Loucy (cell line): ENCODE measurements at regions not wholly inside any gene's neighbourhood (a gene's known extent, or its start where the extent isn't known, plus 50 kb on each side); places are given as distances from the start of the nearest gene placed in this dataset.

Experiments
- H2AFZ ChIP-seq: fragments of 200-600 bp; sonication (generic); 2 replicates; pipeline ENCODE4 v1.6.0; 2016; ENCODE audit warnings: antibody characterized with exemption, mild to moderate bottlenecking, low read length, moderate library complexity
- H3F3A ChIP-seq: fragments of 200-600 bp; 2 replicates; pipeline ENCODE4 v1.6.0; 2016; ENCODE audit warnings: antibody characterized with exemption, low read depth, mild to moderate bottlenecking
- H3K27me3 ChIP-seq: fragments of 200-600 bp; sonication (generic); 2 replicates; pipeline ENCODE4 v1.6.1; 2014; ENCODE audit warnings: low read length, mild to moderate bottlenecking; ENCODE audit not compliant: insufficient read depth, poor library complexity, severe bottlenecking
- H3K36me3 ChIP-seq: fragments of 200-600 bp; sonication (generic); 2 replicates; pipeline ENCODE4 v1.6.1; 2016; ENCODE audit warnings: low read length; ENCODE audit not compliant: insufficient read depth
- H3K4me1 ChIP-seq: fragments of 200-600 bp; sonication (generic); 2 replicates; pipeline ENCODE4 v1.5.1; 2014; ENCODE audit warnings: low read length, mild to moderate bottlenecking; ENCODE audit not compliant: insufficient read depth, poor library complexity, severe bottlenecking
- H3K4me2 ChIP-seq: fragments of 200-600 bp; sonication (generic); 2 replicates; pipeline ENCODE4 v1.6.0; 2014; ENCODE audit warnings: antibody characterized with exemption, low read length, low read depth, mild to moderate bottlenecking; ENCODE audit not compliant: poor library complexity, severe bottlenecking
- H3K4me3 ChIP-seq: fragments of 200-600 bp; sonication (generic); 2 replicates; pipeline ENCODE4 v1.5.1; 2014; ENCODE audit warnings: low read length, mild to moderate bottlenecking, mixed read lengths; ENCODE audit not compliant: poor library complexity, severe bottlenecking
- H3K79me2 ChIP-seq: fragments of 200-600 bp; sonication (generic); 2 replicates; pipeline ENCODE4 v1.6.1; 2014; ENCODE audit warnings: low read length; ENCODE audit not compliant: insufficient read depth
- H3K9ac ChIP-seq: fragments of 200-600 bp; sonication (generic); 2 replicates; pipeline ENCODE4 v1.6.0; 2014; ENCODE audit warnings: mild to moderate bottlenecking, low read depth, low read length, moderate library complexity; ENCODE audit not compliant: poor library complexity, severe bottlenecking
- H3K9me2 ChIP-seq: fragments of 200-600 bp; sonication (generic); replicated peaks from 2 replicates; pipeline ENCODE4 v1.6.1; 2016; ENCODE audit warnings: low read depth, low read length, mixed read lengths
- H3K9me3 ChIP-seq: fragments of 200-600 bp; sonication (generic); 2 replicates; pipeline ENCODE4 v1.6.1; 2014; ENCODE audit warnings: mild to moderate bottlenecking, antibody characterized with exemption, low read length, low read depth; ENCODE audit not compliant: insufficient read depth
- H4K20me1 ChIP-seq: fragments of 200-600 bp; sonication (generic); 2 replicates; pipeline ENCODE4 v1.6.0; 2014; ENCODE audit warnings: antibody characterized with exemption, low read length, mild to moderate bottlenecking; ENCODE audit not compliant: insufficient read depth, poor library complexity, severe bottlenecking
- EZH2phosphoT487 ChIP-seq: fragments of 200-600 bp; IDR thresholded peaks from 2 replicates; pipeline ENCODE4 v1.6.1; 2018; ENCODE audit warnings: antibody characterized with exemption, mild to moderate bottlenecking, moderate library complexity, borderline replicate concordance
- TF ChIP-seq, protein P1 (sequence below): fragments of 200-600 bp; sonication (generic); conservative IDR thresholded peaks from 2 replicates; pipeline ENCODE4 v1.5.1; 2014; ENCODE audit warnings: mild to moderate bottlenecking, antibody characterized with exemption, low read length

DNA sequence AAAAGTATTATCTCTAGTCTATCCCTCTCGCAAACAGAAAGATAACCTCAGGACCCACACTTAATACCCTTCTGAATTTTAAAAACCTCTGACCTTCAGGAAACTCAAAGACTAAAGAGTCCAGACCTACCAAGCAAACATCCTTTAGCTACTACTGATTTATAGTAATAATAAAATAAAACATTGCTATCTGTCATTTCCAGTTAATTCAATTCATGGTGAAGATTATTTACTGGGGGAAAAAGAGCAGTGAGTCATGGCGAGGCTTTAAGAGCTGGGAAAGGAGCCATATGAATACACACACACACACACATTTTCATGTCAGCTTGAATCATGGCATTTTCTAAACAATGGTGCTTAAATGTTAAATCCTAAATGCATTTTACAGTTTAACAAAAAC, 87.1 kb downstream of the FAM76B start:
- no peaks in the 10 kb centered on the region for H3K27me3 ChIP-seq
- H3K4me3 ChIP-seq, result no peak overlapping the region
- H3K9me3 ChIP-seq, result no peaks in the 10 kb centered on the region
- H3K36me3 ChIP-seq, result no peaks in the 10 kb centered on the region
- H4K20me1 ChIP-seq, result no peaks in the 10 kb centered on the region
- H3F3A ChIP-seq, result no peaks in the 10 kb centered on the region
- no peaks in the 10 kb centered on the region for H3K79me2 ChIP-seq
- no peak overlapping the region for H2AFZ ChIP-seq
- peaks cover 38% of the 10 kb centered on the region for H3K4me1 ChIP-seq
- H3K9me2 ChIP-seq, result no peaks in the 10 kb centered on the region
- H3K4me2 ChIP-seq, result no peak overlapping the region
- no peak overlapping the region for H3K9ac ChIP-seq
- TF ChIP-seq EZH2phosphoT487, result no peak
- TF ChIP-seq, protein P1, sequence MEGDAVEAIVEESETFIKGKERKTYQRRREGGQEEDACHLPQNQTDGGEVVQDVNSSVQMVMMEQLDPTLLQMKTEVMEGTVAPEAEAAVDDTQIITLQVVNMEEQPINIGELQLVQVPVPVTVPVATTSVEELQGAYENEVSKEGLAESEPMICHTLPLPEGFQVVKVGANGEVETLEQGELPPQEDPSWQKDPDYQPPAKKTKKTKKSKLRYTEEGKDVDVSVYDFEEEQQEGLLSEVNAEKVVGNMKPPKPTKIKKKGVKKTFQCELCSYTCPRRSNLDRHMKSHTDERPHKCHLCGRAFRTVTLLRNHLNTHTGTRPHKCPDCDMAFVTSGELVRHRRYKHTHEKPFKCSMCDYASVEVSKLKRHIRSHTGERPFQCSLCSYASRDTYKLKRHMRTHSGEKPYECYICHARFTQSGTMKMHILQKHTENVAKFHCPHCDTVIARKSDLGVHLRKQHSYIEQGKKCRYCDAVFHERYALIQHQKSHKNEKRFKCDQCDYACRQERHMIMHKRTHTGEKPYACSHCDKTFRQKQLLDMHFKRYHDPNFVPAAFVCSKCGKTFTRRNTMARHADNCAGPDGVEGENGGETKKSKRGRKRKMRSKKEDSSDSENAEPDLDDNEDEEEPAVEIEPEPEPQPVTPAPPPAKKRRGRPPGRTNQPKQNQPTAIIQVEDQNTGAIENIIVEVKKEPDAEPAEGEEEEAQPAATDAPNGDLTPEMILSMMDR, result no peak

DNA sequence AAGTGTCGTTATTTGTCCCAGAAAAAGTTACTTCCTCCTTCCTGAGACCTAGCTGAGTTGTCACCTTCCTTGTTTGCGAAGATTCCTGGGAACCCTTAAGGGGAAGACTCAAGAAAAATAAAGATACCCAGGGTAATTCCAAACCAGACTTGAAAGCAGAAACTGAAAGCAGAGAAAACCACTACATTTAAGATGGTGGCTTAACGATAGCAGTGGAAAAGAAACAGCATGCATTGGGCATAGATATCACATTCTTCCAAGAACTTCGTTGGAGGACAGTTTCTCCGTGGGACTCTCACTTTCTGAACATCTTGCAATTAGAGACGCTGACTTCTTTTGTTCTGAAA, 89.1 kb downstream of the FAM76B start:
- TF ChIP-seq, protein P1, result no peak
- TF ChIP-seq EZH2phosphoT487, result no peak
- H3K36me3 ChIP-seq, result no peaks in the 10 kb centered on the region
- no peaks in the 10 kb centered on the region for H3K9me2 ChIP-seq
- peak overlapping the region; percentile 39 for H3K4me2 ChIP-seq
- H3K27me3 ChIP-seq, result no peaks in the 10 kb centered on the region
- no peak overlapping the region for H3K9ac ChIP-seq
- H3K9me3 ChIP-seq, result no peaks in the 10 kb centered on the region
- H4K20me1 ChIP-seq, result no peaks in the 10 kb centered on the region
- no peaks in the 10 kb centered on the region for H3F3A ChIP-seq
- H3K4me1 ChIP-seq, result peaks cover 35% of the 10 kb centered on the region
- H3K79me2 ChIP-seq, result no peaks in the 10 kb centered on the region
- H3K4me3 ChIP-seq, result no peak overlapping the region
- peak overlapping the region; percentile 73 for H2AFZ ChIP-seq

DNA sequence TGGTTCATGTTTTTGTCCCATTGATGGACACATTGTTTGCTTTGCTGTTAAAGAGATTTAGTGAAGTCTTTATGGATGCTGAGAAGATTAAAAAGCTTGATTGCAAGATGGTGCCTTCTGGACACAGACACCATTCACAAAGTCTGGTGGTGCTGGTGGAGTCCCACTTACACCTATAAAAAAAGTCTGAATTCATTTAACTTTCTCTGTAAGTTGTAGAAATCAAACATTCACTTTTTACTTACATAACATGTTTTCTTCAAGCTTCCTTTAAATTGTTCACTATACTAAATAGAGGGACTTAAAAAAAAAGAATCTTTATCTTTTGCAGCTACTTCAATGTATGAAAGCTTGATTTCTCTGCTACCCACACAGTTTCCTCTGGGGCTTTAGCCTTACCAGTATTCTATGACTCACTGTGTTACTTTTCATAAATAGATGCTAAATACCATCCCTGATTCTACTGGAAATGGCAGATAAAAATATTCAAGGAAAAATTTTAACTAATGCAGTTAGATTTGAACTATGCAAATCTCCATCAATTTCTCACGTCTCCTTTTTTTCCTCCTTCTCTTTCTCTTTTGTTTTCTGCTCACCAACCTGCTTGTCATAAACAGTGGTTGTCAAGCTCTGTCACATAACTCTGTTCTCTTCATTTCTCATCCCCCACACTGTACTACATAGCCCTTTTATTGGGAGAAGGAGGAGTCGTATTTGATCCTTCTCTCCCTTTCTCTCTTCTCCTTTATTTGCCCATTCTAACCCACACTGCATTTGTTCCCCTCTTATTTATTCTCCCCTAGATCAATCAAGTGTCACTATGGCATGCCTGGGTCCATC, 89.7 kb downstream of the FAM76B start:
- no peaks in the 10 kb centered on the region for H3K9me2 ChIP-seq
- H3K9me3 ChIP-seq, result no peaks in the 10 kb centered on the region
- H2AFZ ChIP-seq, result peak overlapping the region; percentile 73
- no peak overlapping the region for H3K9ac ChIP-seq
- H3K27me3 ChIP-seq, result no peaks in the 10 kb centered on the region
- H3K4me2 ChIP-seq, result peak overlapping the region; percentile 39
- TF ChIP-seq EZH2phosphoT487, result no peak
- TF ChIP-seq, protein P1, result no peak
- H3K4me1 ChIP-seq, result peaks cover 35% of the 10 kb centered on the region
- H3F3A ChIP-seq, result no peaks in the 10 kb centered on the region
- no peak overlapping the region for H3K4me3 ChIP-seq
- no peaks in the 10 kb centered on the region for H4K20me1 ChIP-seq
- H3K36me3 ChIP-seq, result no peaks in the 10 kb centered on the region
- H3K79me2 ChIP-seq, result no peaks in the 10 kb centered on the region
